ENCODE measurements at regions not wholly inside any gene's neighbourhood (a gene's known extent, or its start where the extent isn't known, plus 50 kb on each side); places are given as distances from the start of the nearest gene placed in this dataset.

- TF ChIP-seq, protein P1, sequence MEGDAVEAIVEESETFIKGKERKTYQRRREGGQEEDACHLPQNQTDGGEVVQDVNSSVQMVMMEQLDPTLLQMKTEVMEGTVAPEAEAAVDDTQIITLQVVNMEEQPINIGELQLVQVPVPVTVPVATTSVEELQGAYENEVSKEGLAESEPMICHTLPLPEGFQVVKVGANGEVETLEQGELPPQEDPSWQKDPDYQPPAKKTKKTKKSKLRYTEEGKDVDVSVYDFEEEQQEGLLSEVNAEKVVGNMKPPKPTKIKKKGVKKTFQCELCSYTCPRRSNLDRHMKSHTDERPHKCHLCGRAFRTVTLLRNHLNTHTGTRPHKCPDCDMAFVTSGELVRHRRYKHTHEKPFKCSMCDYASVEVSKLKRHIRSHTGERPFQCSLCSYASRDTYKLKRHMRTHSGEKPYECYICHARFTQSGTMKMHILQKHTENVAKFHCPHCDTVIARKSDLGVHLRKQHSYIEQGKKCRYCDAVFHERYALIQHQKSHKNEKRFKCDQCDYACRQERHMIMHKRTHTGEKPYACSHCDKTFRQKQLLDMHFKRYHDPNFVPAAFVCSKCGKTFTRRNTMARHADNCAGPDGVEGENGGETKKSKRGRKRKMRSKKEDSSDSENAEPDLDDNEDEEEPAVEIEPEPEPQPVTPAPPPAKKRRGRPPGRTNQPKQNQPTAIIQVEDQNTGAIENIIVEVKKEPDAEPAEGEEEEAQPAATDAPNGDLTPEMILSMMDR (IDR thresholded peaks at IDR 0.05) = no peak
- intact Hi-C loops (cut with DNase I) = no loop called here
- H3K27ac ChIP-seq = no peak overlapping the region
- no peak for ATAC-seq
- no peaks in the 10 kb centered on the region for H3K27me3 ChIP-seq (ENCODE audit: insufficient read depth in 3 of 3, low read length in 2 of 3)
- H3K36me3 ChIP-seq (ENCODE audit: insufficient read depth in 1 of 2, low read depth in 1 of 2) = no peaks in the 10 kb centered on the region
- no peaks in the 10 kb centered on the region for H3K9me3 ChIP-seq
- DNase-seq = no peak
- no peaks in the 10 kb centered on the region for H3K4me1 ChIP-seq
- WGBS, 3 donors = 23 to 34% (median 28%) methylated on average over 1 of the region's 1 CpG
- H3K4me3 ChIP-seq = no peak overlapping the region
These were observed 804.6 kb upstream of the RAG2 start for GRCh38 chr11:37402663-37403062.

GRCh38 chr11:37394236-37394870, 796.3 kb upstream of the RAG2 start:
- H3K36me3 ChIP-seq (ENCODE audit: insufficient read depth in 1 of 2, low read depth in 1 of 2) = no peaks in the 10 kb centered on the region
- intact Hi-C loops (cut with DNase I) = no loop called here
- peaks cover 26% of the 10 kb centered on the region for H3K9me3 ChIP-seq
- H3K4me3 ChIP-seq = no peak overlapping the region
- DNase-seq (no peak), ATAC-seq (no peak)
- no peaks in the 10 kb centered on the region for H3K27me3 ChIP-seq (ENCODE audit: insufficient read depth in 3 of 3, low read length in 2 of 3)
- TF ChIP-seq, protein P1 (IDR thresholded peaks at IDR 0.05) = no peak
- WGBS, 3 donors = 16 to 38% (median 36%) methylated on average over 1 of the region's 1 CpG
- no peaks in the 10 kb centered on the region for H3K4me1 ChIP-seq
- H3K27ac ChIP-seq = no peak overlapping the region

- H3K27ac ChIP-seq = no peak overlapping the region
- TF ChIP-seq, protein P1 (IDR thresholded peaks at IDR 0.05) = no peak
- no peaks in the 10 kb centered on the region for H3K4me1 ChIP-seq
- no peak overlapping the region for H3K4me3 ChIP-seq
- no peak for ATAC-seq
- no peaks in the 10 kb centered on the region for H3K27me3 ChIP-seq (ENCODE audit: insufficient read depth in 3 of 3, low read length in 2 of 3)
- DNase-seq = no peak
- intact Hi-C loops (cut with DNase I) = no loop called here
- WGBS, 3 donors = 72 to 80% (median 76%) methylated on average over 1 of the region's 1 CpG
- H3K9me3 ChIP-seq = peaks cover 26% of the 10 kb centered on the region
- no peaks in the 10 kb centered on the region for H3K36me3 ChIP-seq (ENCODE audit: insufficient read depth in 1 of 2, low read depth in 1 of 2)
These were observed 793.6 kb upstream of the RAG2 start for GRCh38 chr11:37391615-37392014.

- peaks cover 20% of the 10 kb centered on the region for H3K9me3 ChIP-seq
- H3K4me3 ChIP-seq = no peak overlapping the region
- H3K4me1 ChIP-seq = no peaks in the 10 kb centered on the region
- 21 to 25% (median 22%) methylated on average over 5 of the region's 5 CpGs for WGBS, 3 donors
- H3K27ac ChIP-seq = no peak overlapping the region
- ATAC-seq (no peak), DNase-seq (no peak)
- H3K27me3 ChIP-seq (ENCODE audit: insufficient read depth in 3 of 3, low read length in 2 of 3) = no peaks in the 10 kb centered on the region
- no peaks in the 10 kb centered on the region for H3K36me3 ChIP-seq (ENCODE audit: insufficient read depth in 1 of 2, low read depth in 1 of 2)
- TF ChIP-seq, protein P1 (IDR thresholded peaks at IDR 0.05) = no peak
- intact Hi-C loops (cut with DNase I) = no loop called here
These were observed 792.6 kb upstream of the RAG2 start for GRCh38 chr11:37390576-37391083.

- H3K4me3 ChIP-seq = no peak overlapping the region
- DNase-seq (no peak), ATAC-seq (no peak)
- no peak overlapping the region for H3K27ac ChIP-seq
- no peaks in the 10 kb centered on the region for H3K27me3 ChIP-seq (ENCODE audit: insufficient read depth in 3 of 3, low read length in 2 of 3)
- H3K4me1 ChIP-seq = no peaks in the 10 kb centered on the region
- intact Hi-C loops (cut with DNase I) = no loop called here
- no peaks in the 10 kb centered on the region for H3K9me3 ChIP-seq
- H3K36me3 ChIP-seq (ENCODE audit: insufficient read depth in 1 of 2, low read depth in 1 of 2) = no peaks in the 10 kb centered on the region
- TF ChIP-seq, protein P1 (IDR thresholded peaks at IDR 0.05) = no peak
- 11 to 25% (median 20%) methylated on average over 1 of the region's 1 CpG for whole genome bisulfite sequencing, 3 donors
These were observed 780.9 kb upstream of the RAG2 start for GRCh38 chr11:37378958-37379357.

Measured in psoas muscle (tissue), 7 donors.